GM10266 (cell line): ENCODE measurements at regions not wholly inside any gene's neighbourhood (a gene's known extent, or its start where the extent isn't known, plus 50 kb on each side); places are given as distances from the start of the nearest gene placed in this dataset.

Source experiments
- DNase-seq: peaks from one replicate; pipeline ENCODE4 v3.0.0; 2012; ENCODE audit errors: extremely low spot score
- TF ChIP-seq, protein P1 (sequence below): IDR thresholded peaks from 2 replicates; pipeline ENCODE4 v1.5.1; 2012; ENCODE audit warnings: mild to moderate bottlenecking, low read depth; ENCODE audit not compliant: control insufficient read depth, insufficient read depth; ENCODE audit errors: missing control alignments

GRCh38 chr4:112775801-112776200 is 138.9 kb downstream of the LARP7 start:
- TF ChIP-seq, protein P1, sequence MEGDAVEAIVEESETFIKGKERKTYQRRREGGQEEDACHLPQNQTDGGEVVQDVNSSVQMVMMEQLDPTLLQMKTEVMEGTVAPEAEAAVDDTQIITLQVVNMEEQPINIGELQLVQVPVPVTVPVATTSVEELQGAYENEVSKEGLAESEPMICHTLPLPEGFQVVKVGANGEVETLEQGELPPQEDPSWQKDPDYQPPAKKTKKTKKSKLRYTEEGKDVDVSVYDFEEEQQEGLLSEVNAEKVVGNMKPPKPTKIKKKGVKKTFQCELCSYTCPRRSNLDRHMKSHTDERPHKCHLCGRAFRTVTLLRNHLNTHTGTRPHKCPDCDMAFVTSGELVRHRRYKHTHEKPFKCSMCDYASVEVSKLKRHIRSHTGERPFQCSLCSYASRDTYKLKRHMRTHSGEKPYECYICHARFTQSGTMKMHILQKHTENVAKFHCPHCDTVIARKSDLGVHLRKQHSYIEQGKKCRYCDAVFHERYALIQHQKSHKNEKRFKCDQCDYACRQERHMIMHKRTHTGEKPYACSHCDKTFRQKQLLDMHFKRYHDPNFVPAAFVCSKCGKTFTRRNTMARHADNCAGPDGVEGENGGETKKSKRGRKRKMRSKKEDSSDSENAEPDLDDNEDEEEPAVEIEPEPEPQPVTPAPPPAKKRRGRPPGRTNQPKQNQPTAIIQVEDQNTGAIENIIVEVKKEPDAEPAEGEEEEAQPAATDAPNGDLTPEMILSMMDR: no peak

GRCh38 chr4:112776535-112776934 is 139.6 kb downstream of the LARP7 start:
- no peak for DNase-seq
- TF ChIP-seq, protein P1: no peak

More at GRCh38 chr4:112775801-112776200, 138.9 kb downstream of the LARP7 start:
- no peak for DNase-seq

DNA sequence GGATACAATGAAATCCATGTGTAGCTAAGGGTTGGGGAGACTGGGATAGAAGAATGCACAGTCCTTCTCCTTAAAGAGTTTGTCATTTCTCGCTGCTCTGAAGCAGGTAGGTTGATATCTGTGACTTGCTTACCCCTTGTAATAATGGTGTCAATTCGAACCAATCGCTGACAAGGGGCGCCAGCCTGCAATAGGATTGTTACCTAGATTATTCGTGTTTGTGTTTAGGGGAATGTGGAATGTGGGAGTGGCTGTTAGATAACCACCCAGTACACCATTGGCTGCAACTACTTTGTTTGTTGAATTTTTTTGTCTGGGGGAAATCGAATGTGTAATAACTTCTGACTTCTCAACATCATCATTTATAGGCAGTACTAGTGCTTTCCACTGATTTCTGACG is 141.6 kb downstream of the LARP7 start:
- DNase-seq: no peak
- TF ChIP-seq, protein P1: no peak

- TF ChIP-seq, protein P1: no peak
- no peak for DNase-seq
These were observed 156.1 kb downstream of the LARP7 start for GRCh38 chr4:112793033-112793432.

- no peak for DNase-seq
- TF ChIP-seq, protein P1: no peak
These were observed 163.1 kb downstream of the LARP7 start for GRCh38 chr4:112800001-112800400.

GRCh38 chr4:112801341-112801740 is 164.4 kb downstream of the LARP7 start:
- TF ChIP-seq, protein P1: no peak
- DNase-seq: no peak

- TF ChIP-seq, protein P1: no peak
- no peak for DNase-seq
These were observed 165.8 kb downstream of the LARP7 start for GRCh38 chr4:112802780-112803179.
